HepG2 (cell line): ENCODE measurements at regions not wholly inside any gene's neighbourhood (a gene's known extent, or its start where the extent isn't known, plus 50 kb on each side); places are given as distances from the start of the nearest gene placed in this dataset.

ENCODE experiments used
- ATAC-seq: fragments of 200-7000 bp; cut with Tn5 transposase; 3 replicates; pipeline ENCODE4 v1.9.1; 2020; ENCODE audit warnings: mild to moderate bottlenecking, moderate library complexity
- BruUV-seq: library from RNA; stranded (reverse); fragments of 400-500 nt; replicated peaks from 2 replicates; lab custom pipeline; 2021; lab: Mats Ljungman, UMichigan
- CTCF ChIA-PET: fragments of 300-600 bp; formaldehyde crosslinking; extraction: SDS; loops from one replicate; lab custom pipeline; 2021; ENCODE audit warnings: low total read pairs, inconsistent platforms, low intra/inter-chr PET ratio; lab: Yijun Ruan, JAX
- POLR2A ChIA-PET: fragments of 350-600 bp; sonication (Branson Sonifier 250); formaldehyde crosslinking; loops from one replicate; lab custom pipeline; 2020; ENCODE audit warnings: antibody characterized with exemption, inconsistent platforms; lab: Yijun Ruan, JAX
- DNase-seq: peaks from one replicate; pipeline ENCODE4 v3.0.0-alpha.2; 2015; ENCODE audit warnings: low spot score
- FAIRE-seq: peaks from 3 replicates; lab custom pipeline; 2011; peaks lifted over from hg19 to GRCh38; lab: Jason Lieb, UNC
- H2AFZ ChIP-seq: one replicate; pipeline ENCODE4 v1.6.1; 2011; ENCODE audit warnings: low read length, inconsistent platforms
- H3K27ac ChIP-seq: fragments of 300-600 bp; 3 replicates; pipeline ENCODE4 v1.8.0; 2011; ENCODE audit warnings: mixed run types, mild to moderate bottlenecking, mixed read lengths, low read length, inconsistent platforms; ENCODE audit not compliant: insufficient read depth; ENCODE audit errors: extremely low read length
- H3K27me3 ChIP-seq, 2 experiments: fragments of 200-600 bp in 1 of 2; 2 replicates in 1 of 2; 3 replicates in 1 of 2; pipeline versions ENCODE4 v1.6.0 to v1.8.0; 2011; ENCODE audit warnings: low read length in 2 of 2, mild to moderate bottlenecking in 2 of 2, moderate library complexity in 2 of 2, inconsistent platforms in 1 of 2; ENCODE audit not compliant: insufficient read depth in 2 of 2, control insufficient read depth in 1 of 2
- H3K36me3 ChIP-seq, 2 experiments: fragments of 200-600 bp in 1 of 2; replicated peaks in 1 of 2; 2 replicates in 1 of 2; 3 replicates in 1 of 2; pipeline versions ENCODE4 v1.5.1 to v1.8.0; 2011; ENCODE audit warnings: low read length in 2 of 2, inconsistent platforms in 1 of 2; ENCODE audit not compliant: insufficient read depth in 2 of 2, control insufficient read depth in 1 of 2
- H3K4me1 ChIP-seq: 2 replicates; pipeline ENCODE4 v1.5.1; 2012; ENCODE audit warnings: low read length, inconsistent platforms; ENCODE audit not compliant: insufficient read depth
- H3K4me2 ChIP-seq: 2 replicates; pipeline ENCODE4 v1.6.0; 2011; ENCODE audit warnings: low read depth, low read length, inconsistent platforms
- H3K4me3 ChIP-seq, 3 experiments: fragments of 200-600 bp in 1 of 3; sonication (generic), shearing (Covaris generic) in 1 of 3; replicated peaks in 1 of 3; 2 replicates each; pipeline ENCODE4 v1.5.1; 2011 to 2016; ENCODE audit warnings: low read length in 3 of 3, inconsistent platforms in 2 of 3, low read depth in 2 of 3, mild to moderate bottlenecking in 2 of 3, control low read depth in 1 of 3, mixed read lengths in 1 of 3; ENCODE audit not compliant: insufficient read depth in 1 of 3
- H3K79me2 ChIP-seq: one replicate; pipeline ENCODE4 v1.6.1; 2011; ENCODE audit warnings: low read length, inconsistent platforms; ENCODE audit not compliant: insufficient read depth
- H3K9ac ChIP-seq: 2 replicates; pipeline ENCODE4 v1.6.0; 2011; ENCODE audit warnings: mild to moderate bottlenecking, low read depth, low read length, inconsistent platforms; ENCODE audit not compliant: insufficient read depth
- H3K9me3 ChIP-seq: 2 replicates; pipeline ENCODE4 v1.5.1; 2012; ENCODE audit warnings: mild to moderate bottlenecking, low read length
- H4K20me1 ChIP-seq: 2 replicates; pipeline ENCODE4 v1.6.0; 2011; ENCODE audit warnings: inconsistent platforms, mild to moderate bottlenecking, low read length, moderate library complexity; ENCODE audit not compliant: insufficient read depth
- CEBPG ChIP-seq: IDR thresholded peaks from 2 replicates; pipeline ENCODE4 v1.6.1; 2016
- ESRRA ChIP-seq: sonication (generic); formaldehyde crosslinking; IDR thresholded peaks from 2 replicates; pipeline ENCODE4 v1.5.1; 2020; ENCODE audit warnings: mild to moderate bottlenecking, low read depth, missing genetic modification reagents
- FOSL2 ChIP-seq: sonication (generic); formaldehyde crosslinking; IDR thresholded peaks from 2 replicates; pipeline ENCODE4 v1.4.0; 2020; ENCODE audit warnings: missing genetic modification reagents
- HMGA1 ChIP-seq: sonication (generic); formaldehyde crosslinking; conservative IDR thresholded peaks from 2 replicates; pipeline ENCODE4 v1.4.0; 2020; ENCODE audit warnings: missing genetic modification reagents
- NONO ChIP-seq, 2 experiments: fragments of 450-650 bp in 1 of 2; sonication (generic) in 1 of 2; formaldehyde crosslinking in 1 of 2; IDR thresholded peaks in 1 of 2; conservative IDR thresholded peaks in 1 of 2; 2 replicates each; pipeline versions ENCODE4 v1.6.1 to v1.8.0; 2017 to 2022; ENCODE audit warnings: mild to moderate bottlenecking in 1 of 2, missing genetic modification reagents in 1 of 2, moderate library complexity in 1 of 2
- NR1H2 ChIP-seq: sonication (generic); formaldehyde crosslinking; IDR thresholded peaks from 2 replicates; pipeline ENCODE4 v1.8.1; 2022; ENCODE audit warnings: low read depth, missing genetic modification reagents, borderline replicate concordance
- PAF1 ChIP-seq: IDR thresholded peaks from 2 replicates; pipeline ENCODE4 v1.6.1; 2016; ENCODE audit warnings: missing genetic modification reagents, missing compliant biosample characterization
- REL ChIP-seq: sonication (generic); formaldehyde crosslinking; conservative IDR thresholded peaks from 2 replicates; pipeline ENCODE4 v1.8.0; 2022; ENCODE audit warnings: mild to moderate bottlenecking, missing genetic modification reagents, moderate library complexity
- SP2 ChIP-seq: sonication (generic); formaldehyde crosslinking; IDR thresholded peaks from 2 replicates; pipeline ENCODE4 v1.5.1; 2020; ENCODE audit warnings: mild to moderate bottlenecking, missing genetic modification reagents
- TAF1 ChIP-seq: sonication (generic); formaldehyde crosslinking; IDR thresholded peaks from 2 replicates; pipeline ENCODE4 v1.4.0; 2020; ENCODE audit warnings: missing genetic modification reagents
- ZNF160 ChIP-seq: sonication (generic); formaldehyde crosslinking; IDR thresholded peaks from 2 replicates; pipeline ENCODE4 v1.8.0; 2022; ENCODE audit warnings: mild to moderate bottlenecking, inconsistent platforms, missing genetic modification reagents
- ZNF788 ChIP-seq: sonication (generic); formaldehyde crosslinking; IDR thresholded peaks from 2 replicates; pipeline ENCODE4 v1.5.0; 2020; ENCODE audit warnings: mild to moderate bottlenecking, missing genetic modification reagents, borderline replicate concordance
- WGBS: methylation state at CpG from one replicate; pipeline ENCODE4 v1.1.6; 2017; ENCODE audit warnings: low lambda C conversion rate; 5-methylcytosine and 5-hydroxymethylcytosine counted together
- in situ Hi-C: cut with HindIII; loops from 2 replicates; pipeline ENCODE4 v1.10.0; 2017; ENCODE audit warnings: low pct_unique_long_range_greater_than_20kb; ENCODE audit not compliant: extremely low pct_ligation_motif_present
- intact Hi-C: fragments of 100-400 bp; cut with micrococcal nuclease; formaldehyde crosslinking; loops from one replicate; pipeline ENCODE4 v1.10.0; 2022; ENCODE audit not compliant: unreplicated experiment
- TF ChIP-seq, protein P1 (sequence below): sonication (generic); formaldehyde crosslinking; IDR thresholded peaks from 2 replicates; pipeline ENCODE4 v1.4.0; 2020; ENCODE audit warnings: missing genetic modification reagents
- TF ChIP-seq, protein P2 (sequence below): sonication (generic); formaldehyde crosslinking; IDR thresholded peaks from 2 replicates; pipeline ENCODE4 v1.5.0; 2020; ENCODE audit warnings: missing genetic modification reagents
- TF ChIP-seq, protein P3 (sequence below): IDR thresholded peaks from 2 replicates; pipeline ENCODE4 v1.6.1; 2018; ENCODE audit warnings: missing genetic modification reagents, mild to moderate bottlenecking, missing compliant biosample characterization
- TF ChIP-seq, protein P4 (sequence below): sonication (generic); formaldehyde crosslinking; IDR thresholded peaks from 2 replicates; pipeline ENCODE4 v1.4.0; 2020; ENCODE audit warnings: mild to moderate bottlenecking, missing genetic modification reagents, borderline replicate concordance

DNA sequence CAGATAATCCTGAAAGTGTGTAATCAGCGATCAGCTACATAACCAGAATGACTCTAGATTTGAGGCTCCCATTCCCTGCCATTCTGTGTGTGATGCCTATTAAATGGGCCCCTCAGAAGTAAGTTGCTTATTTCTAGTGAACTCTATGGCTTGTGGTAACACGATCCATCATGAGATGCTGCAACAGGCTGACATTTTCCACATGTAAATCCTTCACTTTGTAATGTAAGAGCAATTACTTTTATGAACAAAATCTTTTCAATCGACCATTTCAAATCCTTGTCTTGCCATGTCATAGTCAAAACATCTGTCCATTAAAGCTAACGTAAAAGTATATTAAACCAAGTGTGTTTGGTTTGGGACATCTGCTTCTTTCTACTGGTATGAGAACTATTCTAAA, 175.9 kb upstream of the ETAA1 start:
- H3K36me3 ChIP-seq = no peaks in the 10 kb centered on the region
- H2AFZ ChIP-seq = no peak overlapping the region
- DNase-seq (no peak), ATAC-seq (no peak), FAIRE-seq (no peak)
- intact Hi-C loops (no loop called here), in situ Hi-C loops (loop anchor here (25.0 kb wide), 1 partner anchor 784 kb away; the partner anchor contains the start of gene MEIS1)
- no peak overlapping the region for H3K4me2 ChIP-seq
- ChIA-PET CTCF (no interaction called here), POLR2A (no interaction called here)
- TF ChIP-seq HMGA1 (CRISPR knock-in tag) (no peak), ZNF788 (CRISPR knock-in tag) (no peak), TAF1 (no peak), NR1H2 (CRISPR knock-in tag) (no peak), SP2 (no peak), ZNF160 (CRISPR knock-in tag) (no peak), CEBPG (CRISPR knock-in tag) (no peak), NONO (IDR thresholded peaks at IDR 0.05) (no peak), NONO (CRISPR knock-in tag; conservative IDR thresholded peaks at IDR 0.05) (no peak), PAF1 (CRISPR knock-in tag) (no peak), REL (CRISPR knock-in tag) (no peak), FOSL2 (CRISPR knock-in tag) (no peak), ESRRA (CRISPR knock-in tag) (no peak)
- TF ChIP-seq, protein P1, sequence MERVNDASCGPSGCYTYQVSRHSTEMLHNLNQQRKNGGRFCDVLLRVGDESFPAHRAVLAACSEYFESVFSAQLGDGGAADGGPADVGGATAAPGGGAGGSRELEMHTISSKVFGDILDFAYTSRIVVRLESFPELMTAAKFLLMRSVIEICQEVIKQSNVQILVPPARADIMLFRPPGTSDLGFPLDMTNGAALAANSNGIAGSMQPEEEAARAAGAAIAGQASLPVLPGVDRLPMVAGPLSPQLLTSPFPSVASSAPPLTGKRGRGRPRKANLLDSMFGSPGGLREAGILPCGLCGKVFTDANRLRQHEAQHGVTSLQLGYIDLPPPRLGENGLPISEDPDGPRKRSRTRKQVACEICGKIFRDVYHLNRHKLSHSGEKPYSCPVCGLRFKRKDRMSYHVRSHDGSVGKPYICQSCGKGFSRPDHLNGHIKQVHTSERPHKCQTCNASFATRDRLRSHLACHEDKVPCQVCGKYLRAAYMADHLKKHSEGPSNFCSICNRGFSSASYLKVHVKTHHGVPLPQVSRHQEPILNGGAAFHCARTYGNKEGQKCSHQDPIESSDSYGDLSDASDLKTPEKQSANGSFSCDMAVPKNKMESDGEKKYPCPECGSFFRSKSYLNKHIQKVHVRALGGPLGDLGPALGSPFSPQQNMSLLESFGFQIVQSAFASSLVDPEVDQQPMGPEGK (CRISPR knock-in tag) = no peak
- TF ChIP-seq, protein P2, sequence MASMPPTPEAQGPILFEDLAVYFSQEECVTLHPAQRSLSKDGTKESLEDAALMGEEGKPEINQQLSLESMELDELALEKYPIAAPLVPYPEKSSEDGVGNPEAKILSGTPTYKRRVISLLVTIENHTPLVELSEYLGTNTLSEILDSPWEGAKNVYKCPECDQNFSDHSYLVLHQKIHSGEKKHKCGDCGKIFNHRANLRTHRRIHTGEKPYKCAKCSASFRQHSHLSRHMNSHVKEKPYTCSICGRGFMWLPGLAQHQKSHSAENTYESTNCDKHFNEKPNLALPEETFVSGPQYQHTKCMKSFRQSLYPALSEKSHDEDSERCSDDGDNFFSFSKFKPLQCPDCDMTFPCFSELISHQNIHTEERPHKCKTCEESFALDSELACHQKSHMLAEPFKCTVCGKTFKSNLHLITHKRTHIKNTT (CRISPR knock-in tag) = no peak
- TF ChIP-seq, protein P3, sequence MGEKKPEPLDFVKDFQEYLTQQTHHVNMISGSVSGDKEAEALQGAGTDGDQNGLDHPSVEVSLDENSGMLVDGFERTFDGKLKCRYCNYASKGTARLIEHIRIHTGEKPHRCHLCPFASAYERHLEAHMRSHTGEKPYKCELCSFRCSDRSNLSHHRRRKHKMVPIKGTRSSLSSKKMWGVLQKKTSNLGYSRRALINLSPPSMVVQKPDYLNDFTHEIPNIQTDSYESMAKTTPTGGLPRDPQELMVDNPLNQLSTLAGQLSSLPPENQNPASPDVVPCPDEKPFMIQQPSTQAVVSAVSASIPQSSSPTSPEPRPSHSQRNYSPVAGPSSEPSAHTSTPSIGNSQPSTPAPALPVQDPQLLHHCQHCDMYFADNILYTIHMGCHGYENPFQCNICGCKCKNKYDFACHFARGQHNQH (CRISPR knock-in tag) = no peak
- TF ChIP-seq, protein P4, sequence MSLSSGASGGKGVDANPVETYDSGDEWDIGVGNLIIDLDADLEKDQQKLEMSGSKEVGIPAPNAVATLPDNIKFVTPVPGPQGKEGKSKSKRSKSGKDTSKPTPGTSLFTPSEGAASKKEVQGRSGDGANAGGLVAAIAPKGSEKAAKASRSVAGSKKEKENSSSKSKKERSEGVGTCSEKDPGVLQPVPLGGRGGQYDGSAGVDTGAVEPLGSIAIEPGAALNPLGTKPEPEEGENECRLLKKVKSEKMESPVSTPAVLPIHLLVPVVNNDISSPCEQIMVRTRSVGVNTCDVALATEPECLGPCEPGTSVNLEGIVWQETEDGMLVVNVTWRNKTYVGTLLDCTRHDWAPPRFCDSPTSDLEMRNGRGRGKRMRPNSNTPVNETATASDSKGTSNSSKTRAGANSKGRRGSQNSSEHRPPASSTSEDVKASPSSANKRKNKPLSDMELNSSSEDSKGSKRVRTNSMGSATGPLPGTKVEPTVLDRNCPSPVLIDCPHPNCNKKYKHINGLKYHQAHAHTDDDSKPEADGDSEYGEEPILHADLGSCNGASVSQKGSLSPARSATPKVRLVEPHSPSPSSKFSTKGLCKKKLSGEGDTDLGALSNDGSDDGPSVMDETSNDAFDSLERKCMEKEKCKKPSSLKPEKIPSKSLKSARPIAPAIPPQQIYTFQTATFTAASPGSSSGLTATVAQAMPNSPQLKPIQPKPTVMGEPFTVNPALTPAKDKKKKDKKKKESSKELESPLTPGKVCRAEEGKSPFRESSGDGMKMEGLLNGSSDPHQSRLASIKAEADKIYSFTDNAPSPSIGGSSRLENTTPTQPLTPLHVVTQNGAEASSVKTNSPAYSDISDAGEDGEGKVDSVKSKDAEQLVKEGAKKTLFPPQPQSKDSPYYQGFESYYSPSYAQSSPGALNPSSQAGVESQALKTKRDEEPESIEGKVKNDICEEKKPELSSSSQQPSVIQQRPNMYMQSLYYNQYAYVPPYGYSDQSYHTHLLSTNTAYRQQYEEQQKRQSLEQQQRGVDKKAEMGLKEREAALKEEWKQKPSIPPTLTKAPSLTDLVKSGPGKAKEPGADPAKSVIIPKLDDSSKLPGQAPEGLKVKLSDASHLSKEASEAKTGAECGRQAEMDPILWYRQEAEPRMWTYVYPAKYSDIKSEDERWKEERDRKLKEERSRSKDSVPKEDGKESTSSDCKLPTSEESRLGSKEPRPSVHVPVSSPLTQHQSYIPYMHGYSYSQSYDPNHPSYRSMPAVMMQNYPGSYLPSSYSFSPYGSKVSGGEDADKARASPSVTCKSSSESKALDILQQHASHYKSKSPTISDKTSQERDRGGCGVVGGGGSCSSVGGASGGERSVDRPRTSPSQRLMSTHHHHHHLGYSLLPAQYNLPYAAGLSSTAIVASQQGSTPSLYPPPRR (CRISPR knock-in tag) = no peak
- H4K20me1 ChIP-seq = no peaks in the 10 kb centered on the region
- no peaks in the 10 kb centered on the region for H3K27me3 ChIP-seq
- no peaks in the 10 kb centered on the region for H3K9me3 ChIP-seq
- no peak overlapping the region for H3K27ac ChIP-seq
- no peak overlapping the region for H3K9ac ChIP-seq
- no TSS peak for BruUV-seq
- H3K4me1 ChIP-seq = no peaks in the 10 kb centered on the region
- WGBS = 12% methylated on average over 4 of the region's 4 CpGs
- no peaks in the 10 kb centered on the region for H3K79me2 ChIP-seq
- H3K4me3 ChIP-seq = no peak overlapping the region
